CD4-positive, alpha-beta T cell (primary cell): ENCODE measurements at regions not wholly inside any gene's neighbourhood (a gene's known extent, or its start where the extent isn't known, plus 50 kb on each side); places are given as distances from the start of the nearest gene placed in this dataset.
"Not testable (repeated sequence)": the region's sequence is repeated elsewhere in the genome, so short reads cannot be mapped to it uniquely, and the experiment has no call there.

Source experiments
- ATAC-seq: fragments of 200-7000 bp; cut with Tn5 transposase; one replicate; pipeline ENCODE4 v1.10.0; 2022; ENCODE audit warnings: mild to moderate bottlenecking; ENCODE audit not compliant: poor library complexity
- CTCF ChIA-PET: fragments of 350-600 bp; sonication (Branson Sonifier 250); formaldehyde crosslinking; loops from one replicate; lab custom pipeline; 2021; ENCODE audit warnings: antibody characterized with exemption, inconsistent platforms; lab: Charles Lee
- POLR2A ChIA-PET: fragments of 350-600 bp; sonication (Branson Sonifier 250); formaldehyde crosslinking; loops from one replicate; lab custom pipeline; 2021; ENCODE audit warnings: antibody characterized with exemption, inconsistent platforms; lab: Charles Lee
- DNase-seq, 14 experiments: peaks; one replicate each; pipeline ENCODE4 v3.0.0-alpha.2; 2013 to 2020; ENCODE audit warnings: mixed read lengths in 2 of 14
- H3K27ac ChIP-seq, 2 donors: one replicate each; pipeline versions ENCODE4 v1.5.1 to v1.7.0; 2013; ENCODE audit warnings: low read length in 2 of 2, low read depth in 1 of 2, mild to moderate bottlenecking in 1 of 2
- H3K27me3 ChIP-seq, 2 experiments: 1 replicate in 1 of 2; 2 replicates in 1 of 2; pipeline versions ENCODE4 v1.6.1 to v1.7.0; 2013; ENCODE audit warnings: low read length in 2 of 2, control low read depth in 1 of 2, mild to moderate bottlenecking in 1 of 2, moderate library complexity in 1 of 2; ENCODE audit not compliant: insufficient read depth in 2 of 2, control insufficient read depth in 1 of 2
- H3K36me3 ChIP-seq: one replicate; pipeline ENCODE4 v1.6.1; 2013; ENCODE audit warnings: low read length, control low read depth; ENCODE audit not compliant: insufficient read depth
- H3K4me1 ChIP-seq: one replicate; pipeline ENCODE4 v1.6.1; 2013; ENCODE audit warnings: low read length, control low read depth; ENCODE audit not compliant: insufficient read depth
- H3K4me3 ChIP-seq: one replicate; pipeline ENCODE4 v1.5.1; 2013; ENCODE audit warnings: mild to moderate bottlenecking, low read length, moderate library complexity
- H3K9me3 ChIP-seq, 2 experiments: 1 replicate in 1 of 2; 2 replicates in 1 of 2; pipeline versions ENCODE4 v1.6.1 to v1.7.0; 2013; ENCODE audit warnings: low read length in 2 of 2, mild to moderate bottlenecking in 2 of 2, control low read depth in 1 of 2, moderate library complexity in 1 of 2; ENCODE audit not compliant: control insufficient read depth in 1 of 2, insufficient read depth in 1 of 2
- H3K27ac Mint-ChIP-seq: one replicate; pipeline ENCODE4 v1.8.0; 2020; ENCODE audit warnings: mixed read lengths
- H3K27me3 Mint-ChIP-seq: one replicate; pipeline ENCODE4 v1.8.0; 2021; ENCODE audit warnings: mixed read lengths
- H3K36me3 Mint-ChIP-seq: one replicate; pipeline ENCODE4 v1.8.0; 2021; ENCODE audit warnings: low read depth, mixed read lengths
- H3K4me1 Mint-ChIP-seq: one replicate; pipeline ENCODE4 v1.8.0; 2021; ENCODE audit warnings: low read depth, mixed read lengths
- H3K4me3 Mint-ChIP-seq: one replicate; pipeline ENCODE4 v1.8.0; 2020; ENCODE audit warnings: mild to moderate bottlenecking, mixed read lengths
- H3K9me3 Mint-ChIP-seq: one replicate; pipeline ENCODE4 v1.8.0; 2020; ENCODE audit warnings: mixed read lengths
- intact Hi-C, 2 experiments: fragments of 100-400 bp; cut with DNase I in 1 of 2; cut with micrococcal nuclease in 1 of 2; formaldehyde crosslinking; loops; one replicate each; pipeline versions ENCODE4 v1.15.1 to v1.9.0; 2023 to 2025; cut with DNase I, micrococcal nuclease
- TF ChIP-seq, protein P1 (sequence below): fragments of 200-600 bp; IDR thresholded peaks from one replicate; pipeline ENCODE4 v1.8.0; 2022; ENCODE audit warnings: antibody characterized with exemption, mild to moderate bottlenecking

GRCh38 chr10:33481184-33481583 lies 146.7 kb upstream of the NRP1 start:
- H3K4me3 Mint-ChIP-seq: no peak overlapping the region
- CTCF ChIA-PET: no interaction called here
- H3K9me3 Mint-ChIP-seq: no peaks in the 10 kb centered on the region
- POLR2A ChIA-PET: no interaction called here
- H3K36me3 Mint-ChIP-seq: no peaks in the 10 kb centered on the region
- ATAC-seq (no peak), DNase-seq (no peak)
- no peak overlapping the region for H3K27ac Mint-ChIP-seq
- intact Hi-C loops: no loop called here
- Histone ChIP-seq H3K4me1 (no peaks in the 10 kb centered on the region), H3K27ac (no peak overlapping the region), H3K36me3 (no peaks in the 10 kb centered on the region), H3K9me3 (peaks cover 0 to 9% of the 10 kb centered on the region in 2 experiments), H3K4me3 (no peak overlapping the region), H3K27me3 (no peaks in the 10 kb centered on the region)
- peaks cover 10% of the 10 kb centered on the region for H3K27me3 Mint-ChIP-seq
- H3K4me1 Mint-ChIP-seq: peaks cover under 1% of the 10 kb centered on the region
- TF ChIP-seq, protein P1, sequence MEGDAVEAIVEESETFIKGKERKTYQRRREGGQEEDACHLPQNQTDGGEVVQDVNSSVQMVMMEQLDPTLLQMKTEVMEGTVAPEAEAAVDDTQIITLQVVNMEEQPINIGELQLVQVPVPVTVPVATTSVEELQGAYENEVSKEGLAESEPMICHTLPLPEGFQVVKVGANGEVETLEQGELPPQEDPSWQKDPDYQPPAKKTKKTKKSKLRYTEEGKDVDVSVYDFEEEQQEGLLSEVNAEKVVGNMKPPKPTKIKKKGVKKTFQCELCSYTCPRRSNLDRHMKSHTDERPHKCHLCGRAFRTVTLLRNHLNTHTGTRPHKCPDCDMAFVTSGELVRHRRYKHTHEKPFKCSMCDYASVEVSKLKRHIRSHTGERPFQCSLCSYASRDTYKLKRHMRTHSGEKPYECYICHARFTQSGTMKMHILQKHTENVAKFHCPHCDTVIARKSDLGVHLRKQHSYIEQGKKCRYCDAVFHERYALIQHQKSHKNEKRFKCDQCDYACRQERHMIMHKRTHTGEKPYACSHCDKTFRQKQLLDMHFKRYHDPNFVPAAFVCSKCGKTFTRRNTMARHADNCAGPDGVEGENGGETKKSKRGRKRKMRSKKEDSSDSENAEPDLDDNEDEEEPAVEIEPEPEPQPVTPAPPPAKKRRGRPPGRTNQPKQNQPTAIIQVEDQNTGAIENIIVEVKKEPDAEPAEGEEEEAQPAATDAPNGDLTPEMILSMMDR: no peak

GRCh38 chr10:33480417-33480816 lies 145.9 kb upstream of the NRP1 start:
- intact Hi-C loops, H3K4me3 ChIP-seq, H3K4me1 ChIP-seq, H3K27me3 ChIP-seq, H3K36me3 Mint-ChIP-seq, POLR2A ChIA-PET, H3K27ac Mint-ChIP-seq, H3K9me3 ChIP-seq, H3K9me3 Mint-ChIP-seq, H3K27ac ChIP-seq, H3K4me3 Mint-ChIP-seq, ATAC-seq, H3K4me1 Mint-ChIP-seq, H3K36me3 ChIP-seq, CTCF ChIA-PET: not testable (repeated sequence)
- H3K27me3 Mint-ChIP-seq: peaks cover 10% of the 10 kb centered on the region
- peak in 1 of 14 experiments; percentile 8 for DNase-seq

- ChIA-PET CTCF (no interaction called here), POLR2A (no interaction called here)
- H3K9me3 Mint-ChIP-seq: peaks cover 2% of the 10 kb centered on the region
- TF ChIP-seq, protein P1: no peak
- H3K4me3 ChIP-seq: no peak overlapping the region
- no peaks in the 10 kb centered on the region for H3K36me3 Mint-ChIP-seq
- no peaks in the 10 kb centered on the region for H3K4me1 ChIP-seq
- H3K4me3 Mint-ChIP-seq: no peak overlapping the region
- intact Hi-C loops: no loop called here
- H3K4me1 Mint-ChIP-seq: no peaks in the 10 kb centered on the region
- H3K27me3 Mint-ChIP-seq: peaks cover 16% of the 10 kb centered on the region
- H3K9me3 ChIP-seq: peaks cover 0 to 9% of the 10 kb centered on the region in 2 experiments
- H3K27ac Mint-ChIP-seq: no peak overlapping the region
- no peaks in the 10 kb centered on the region for H3K36me3 ChIP-seq
- DNase-seq: no peak
- no peak overlapping the region for H3K27ac ChIP-seq
- peaks cover 0 to 5% of the 10 kb centered on the region in 2 experiments for H3K27me3 ChIP-seq
- ATAC-seq: no peak
Measured at GRCh38 chr10:33478675-33479125, 144.2 kb upstream of the NRP1 start.

DNA sequence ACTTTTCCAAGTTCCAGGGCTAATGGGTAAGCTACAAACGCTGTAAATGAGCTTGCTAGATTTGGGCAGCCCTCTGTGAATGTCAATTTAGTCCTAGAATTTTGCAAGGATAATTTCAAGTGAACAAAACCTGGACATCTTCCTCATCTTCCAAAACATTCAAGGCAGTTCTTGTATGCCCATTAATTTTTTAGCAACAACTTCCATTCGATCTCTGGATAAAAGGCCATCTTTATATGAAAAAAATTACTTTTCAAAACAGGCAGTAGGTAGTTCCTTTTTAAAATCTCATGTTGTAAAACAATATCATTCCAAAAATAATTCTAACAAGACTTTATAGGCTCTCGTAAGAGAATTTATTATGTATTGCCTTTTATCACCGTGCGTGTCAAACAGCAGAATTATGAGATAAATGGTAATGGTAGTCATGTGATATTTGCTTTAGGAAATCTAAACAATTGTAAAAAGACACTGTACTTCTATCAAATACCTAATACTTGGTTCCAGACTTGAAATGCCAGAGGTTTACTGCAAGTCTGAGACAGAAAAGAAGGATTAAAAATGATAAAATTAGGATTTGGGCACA lies 143.7 kb upstream of the NRP1 start:
- Histone ChIP-seq H3K36me3 (no peaks in the 10 kb centered on the region), H3K9me3 (peaks cover 0 to 9% of the 10 kb centered on the region in 2 experiments), H3K4me1 (no peaks in the 10 kb centered on the region), H3K27ac (no peak overlapping the region), H3K27me3 (peaks cover 0 to 5% of the 10 kb centered on the region in 2 experiments), H3K4me3 (no peak overlapping the region)
- H3K4me3 Mint-ChIP-seq: no peak overlapping the region
- TF ChIP-seq, protein P1: no peak
- peaks cover 16% of the 10 kb centered on the region for H3K27me3 Mint-ChIP-seq
- no peak for ATAC-seq
- no peaks in the 10 kb centered on the region for H3K4me1 Mint-ChIP-seq
- peaks cover 2% of the 10 kb centered on the region for H3K9me3 Mint-ChIP-seq
- CTCF ChIA-PET: no interaction called here
- POLR2A ChIA-PET: no interaction called here
- no peak for DNase-seq
- H3K36me3 Mint-ChIP-seq: no peaks in the 10 kb centered on the region
- intact Hi-C loops: no loop called here
- no peak overlapping the region for H3K27ac Mint-ChIP-seq
